ENCODE measurements at regions not wholly inside any gene's neighbourhood (a gene's known extent, or its start where the extent isn't known, plus 50 kb on each side); places are given as distances from the start of the nearest gene placed in this dataset.

DNA sequence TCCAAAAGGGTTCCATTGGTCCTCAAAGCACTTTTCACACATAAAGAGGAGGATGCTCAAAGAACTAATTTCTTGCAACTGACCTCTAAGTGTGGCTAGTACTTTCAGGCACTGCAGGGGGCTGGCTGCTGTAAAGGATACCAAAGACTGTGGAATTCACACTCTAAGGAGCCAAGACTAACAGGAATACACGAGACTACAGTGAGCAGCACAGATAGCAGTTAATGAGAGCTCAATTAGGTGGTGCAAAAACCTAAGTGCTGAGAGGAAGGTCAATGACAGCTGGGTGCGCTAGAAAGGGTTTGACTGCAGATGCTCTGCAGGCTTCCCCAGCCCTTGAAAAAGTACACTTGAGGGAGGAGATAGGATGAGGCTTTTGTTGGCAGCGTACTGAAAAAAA, 124.3 kb upstream of the NTM start:
- 8 to 17% methylated on average over 3 of the region's 3 CpGs for WGBS, 2 donors
- no peak for TF ChIP-seq POLR2A (IDR thresholded peaks at IDR 0.05)
- TF ChIP-seq, protein P1, sequence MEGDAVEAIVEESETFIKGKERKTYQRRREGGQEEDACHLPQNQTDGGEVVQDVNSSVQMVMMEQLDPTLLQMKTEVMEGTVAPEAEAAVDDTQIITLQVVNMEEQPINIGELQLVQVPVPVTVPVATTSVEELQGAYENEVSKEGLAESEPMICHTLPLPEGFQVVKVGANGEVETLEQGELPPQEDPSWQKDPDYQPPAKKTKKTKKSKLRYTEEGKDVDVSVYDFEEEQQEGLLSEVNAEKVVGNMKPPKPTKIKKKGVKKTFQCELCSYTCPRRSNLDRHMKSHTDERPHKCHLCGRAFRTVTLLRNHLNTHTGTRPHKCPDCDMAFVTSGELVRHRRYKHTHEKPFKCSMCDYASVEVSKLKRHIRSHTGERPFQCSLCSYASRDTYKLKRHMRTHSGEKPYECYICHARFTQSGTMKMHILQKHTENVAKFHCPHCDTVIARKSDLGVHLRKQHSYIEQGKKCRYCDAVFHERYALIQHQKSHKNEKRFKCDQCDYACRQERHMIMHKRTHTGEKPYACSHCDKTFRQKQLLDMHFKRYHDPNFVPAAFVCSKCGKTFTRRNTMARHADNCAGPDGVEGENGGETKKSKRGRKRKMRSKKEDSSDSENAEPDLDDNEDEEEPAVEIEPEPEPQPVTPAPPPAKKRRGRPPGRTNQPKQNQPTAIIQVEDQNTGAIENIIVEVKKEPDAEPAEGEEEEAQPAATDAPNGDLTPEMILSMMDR (IDR thresholded peaks at IDR 0.05) = no peak
- H3K4me1 ChIP-seq = no peaks in the 10 kb centered on the region
- DNase-seq (no peak), ATAC-seq (no peak)
- no peak overlapping the region for H3K4me3 ChIP-seq
- no peaks in the 10 kb centered on the region for H3K9me3 ChIP-seq
- H3K36me3 ChIP-seq (replicated peaks in 1 of 2; ENCODE audit: insufficient read depth in 1 of 2, low read depth in 2 of 2) = no peaks in the 10 kb centered on the region
- no peak overlapping the region for H3K27ac ChIP-seq
- intact Hi-C loops (cut with DNase I) = no loop called here
- H3K27me3 ChIP-seq = no peaks in the 10 kb centered on the region

DNA sequence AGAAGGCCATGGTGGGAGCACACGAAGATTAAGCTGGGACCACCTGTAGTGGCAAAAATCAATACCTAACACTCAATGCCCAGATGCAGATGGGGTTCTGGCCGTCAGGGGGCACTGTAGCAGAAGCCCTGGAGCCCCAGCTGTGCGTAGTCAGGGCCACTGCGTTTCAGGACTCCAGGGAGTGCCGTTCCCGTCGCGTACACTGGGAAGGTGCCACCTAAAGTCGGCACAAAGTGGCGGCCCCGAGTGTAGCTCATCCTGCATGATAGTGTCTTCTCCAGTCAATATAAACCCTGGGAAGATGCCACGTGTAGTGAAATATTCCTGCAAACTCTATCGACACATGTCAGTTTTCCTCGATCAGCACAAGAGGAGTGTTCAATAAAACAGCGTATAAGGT, 123.8 kb upstream of the NTM start:
- Histone ChIP-seq H3K27ac (no peak overlapping the region), H3K9me3 (no peaks in the 10 kb centered on the region), H3K27me3 (no peaks in the 10 kb centered on the region), H3K36me3 (replicated peaks in 1 of 2; ENCODE audit: insufficient read depth in 1 of 2, low read depth in 2 of 2) (no peaks in the 10 kb centered on the region), H3K4me1 (no peaks in the 10 kb centered on the region), H3K4me3 (no peak overlapping the region)
- peak; percentile 31 to 71 (median 55) for DNase-seq
- intact Hi-C loops (cut with DNase I) = no loop called here
- TF ChIP-seq POLR2A (IDR thresholded peaks at IDR 0.05) = no peak
- TF ChIP-seq, protein P1 (IDR thresholded peaks at IDR 0.05) = peak; percentile 37 to 65 (median 47)
- WGBS, 2 donors = 6 to 7% methylated on average over 14 to 15 of the region's 15 CpGs
- no peak for ATAC-seq

DNA sequence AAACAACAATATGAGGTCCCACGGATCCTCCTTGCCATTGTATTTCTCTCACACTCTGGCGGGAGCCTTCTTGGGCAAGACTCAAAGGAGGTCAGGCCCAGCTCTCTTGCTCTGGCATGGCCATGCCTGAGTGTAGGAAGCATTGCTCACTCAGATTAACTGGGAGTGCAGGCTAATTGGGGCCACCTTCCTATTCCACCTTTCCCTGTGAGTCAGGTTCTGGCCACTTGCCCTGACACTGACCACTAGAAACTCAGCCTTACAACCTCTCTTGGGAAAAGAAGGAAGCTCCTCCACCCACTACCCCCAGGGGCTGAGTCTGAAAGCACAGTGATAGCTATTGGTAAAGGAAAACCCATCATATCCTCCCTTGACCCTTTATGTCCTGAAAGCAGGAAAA, 121.8 kb upstream of the NTM start:
- Histone ChIP-seq H3K4me1 (no peaks in the 10 kb centered on the region), H3K4me3 (no peak overlapping the region), H3K9me3 (no peaks in the 10 kb centered on the region), H3K27ac (no peak overlapping the region), H3K36me3 (replicated peaks in 1 of 2; ENCODE audit: insufficient read depth in 1 of 2, low read depth in 2 of 2) (no peaks in the 10 kb centered on the region), H3K27me3 (no peaks in the 10 kb centered on the region)
- ATAC-seq = no peak
- 63 to 80% methylated on average over 2 of the region's 2 CpGs for WGBS, 2 donors
- DNase-seq = no peak
- intact Hi-C loops (cut with DNase I) = no loop called here
- no peak for TF ChIP-seq POLR2A (IDR thresholded peaks at IDR 0.05)
- TF ChIP-seq, protein P1 (IDR thresholded peaks at IDR 0.05) = no peak

DNA sequence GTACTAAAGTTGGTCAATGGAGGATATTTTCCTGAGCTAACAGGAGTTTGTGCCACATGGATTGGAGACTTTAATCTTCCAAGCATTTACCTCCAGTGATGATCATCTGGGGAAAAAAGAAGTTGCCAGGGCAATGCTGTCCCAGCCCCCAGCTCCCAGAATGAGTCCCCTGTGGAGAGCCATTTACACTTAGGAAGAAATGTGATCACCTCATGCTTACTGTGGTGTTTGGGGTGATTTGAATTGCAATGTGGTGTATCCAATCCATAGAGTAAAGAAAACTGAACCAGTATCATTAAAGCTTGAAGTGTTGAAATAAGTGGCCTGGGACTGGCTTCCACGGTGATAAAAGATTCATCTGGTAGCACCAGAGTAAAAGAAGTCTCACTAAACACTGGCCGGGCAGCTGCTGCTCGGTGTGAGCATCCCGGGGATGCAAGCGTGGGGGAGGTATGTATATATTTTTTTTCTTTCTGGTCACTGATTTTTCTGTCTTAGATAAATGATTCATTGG, 117.2 kb upstream of the NTM start:
- intact Hi-C loops (cut with DNase I) = no loop called here
- Histone ChIP-seq H3K27me3 (no peaks in the 10 kb centered on the region), H3K36me3 (replicated peaks in 1 of 2; ENCODE audit: insufficient read depth in 1 of 2, low read depth in 2 of 2) (no peaks in the 10 kb centered on the region), H3K4me3 (no peak overlapping the region), H3K9me3 (no peaks in the 10 kb centered on the region), H3K4me1 (no peaks in the 10 kb centered on the region), H3K27ac (no peak overlapping the region)
- DNase-seq (no peak), ATAC-seq (no peak)
- TF ChIP-seq, protein P1 (IDR thresholded peaks at IDR 0.05) = no peak
- TF ChIP-seq POLR2A (IDR thresholded peaks at IDR 0.05) = no peak
- WGBS, 2 donors = 10 to 17% methylated on average over 5 of the region's 5 CpGs

DNA sequence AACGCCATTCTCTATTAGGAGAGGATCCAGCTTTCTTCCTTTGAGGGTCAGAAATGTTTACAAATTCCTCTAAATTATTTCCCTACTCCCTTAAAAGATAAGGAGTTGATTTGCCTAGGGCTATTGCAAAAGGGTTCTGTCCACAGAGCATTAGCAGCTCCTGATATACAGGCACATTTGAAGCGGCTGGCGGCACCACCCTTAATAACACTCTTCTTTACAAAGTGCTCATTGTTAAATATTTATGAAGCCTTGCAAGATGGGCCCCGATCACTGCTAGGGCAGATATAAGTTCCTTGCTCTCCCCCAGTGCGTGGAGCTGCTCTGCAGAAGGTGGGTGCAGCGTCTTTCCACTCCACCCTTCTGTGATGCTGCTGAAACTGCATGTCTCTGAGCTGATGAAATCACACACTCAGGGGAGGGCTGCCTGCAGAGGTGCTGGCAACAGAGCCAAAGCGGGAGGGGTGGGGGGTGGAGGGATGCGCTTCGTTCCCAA, 116.7 kb upstream of the NTM start:
- ATAC-seq (no peak), DNase-seq (no peak)
- H3K36me3 ChIP-seq (replicated peaks in 1 of 2; ENCODE audit: insufficient read depth in 1 of 2, low read depth in 2 of 2) = no peaks in the 10 kb centered on the region
- 13 to 18% methylated on average over 9 of the region's 9 CpGs for WGBS, 2 donors
- TF ChIP-seq, protein P1 (IDR thresholded peaks at IDR 0.05) = no peak
- no peak for TF ChIP-seq POLR2A (IDR thresholded peaks at IDR 0.05)
- no peaks in the 10 kb centered on the region for H3K4me1 ChIP-seq
- no peak overlapping the region for H3K27ac ChIP-seq
- intact Hi-C loops (cut with DNase I) = no loop called here
- H3K9me3 ChIP-seq = no peaks in the 10 kb centered on the region
- H3K4me3 ChIP-seq = no peak overlapping the region
- no peaks in the 10 kb centered on the region for H3K27me3 ChIP-seq
